ENCODE measurements at regions not wholly inside any gene's neighbourhood (a gene's known extent, or its start where the extent isn't known, plus 50 kb on each side); places are given as distances from the start of the nearest gene placed in this dataset.

DNA sequence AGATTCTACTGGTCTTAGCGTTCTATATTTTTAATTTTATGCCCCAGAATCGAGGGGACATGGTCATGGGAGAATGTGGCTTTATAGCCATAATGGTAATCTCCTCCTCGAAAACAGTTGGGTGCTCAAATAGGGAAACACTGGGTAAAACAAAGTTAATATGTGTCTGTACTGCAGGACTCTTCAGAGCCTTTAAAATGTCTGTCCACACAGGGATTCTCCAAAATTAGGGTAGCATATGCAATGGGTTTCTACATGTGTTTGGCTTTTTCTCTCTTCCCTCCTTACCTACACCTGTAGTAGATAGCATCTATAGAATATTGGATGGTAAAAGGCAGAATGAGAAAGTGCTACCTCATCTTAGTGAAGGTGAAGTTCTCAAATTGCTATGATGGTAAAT is 130.0 kb upstream of the NR3C1 start:
- Mint-ChIP-seq H3K4me3 (ENCODE audit: low read depth) (no peak overlapping the region), H3K36me3 (ENCODE audit: insufficient read depth) (no peaks in the 10 kb centered on the region), H3K27me3 (no peaks in the 10 kb centered on the region), H3K9me3 (ENCODE audit: low read depth) (no peaks in the 10 kb centered on the region), H3K27ac (no peak overlapping the region), H3K4me1 (ENCODE audit: low read depth) (peaks cover 8% of the 10 kb centered on the region)
- DNase-seq (ENCODE audit: low spot score, unreplicated experiment), result no peak
- TF ChIP-seq, protein P1, sequence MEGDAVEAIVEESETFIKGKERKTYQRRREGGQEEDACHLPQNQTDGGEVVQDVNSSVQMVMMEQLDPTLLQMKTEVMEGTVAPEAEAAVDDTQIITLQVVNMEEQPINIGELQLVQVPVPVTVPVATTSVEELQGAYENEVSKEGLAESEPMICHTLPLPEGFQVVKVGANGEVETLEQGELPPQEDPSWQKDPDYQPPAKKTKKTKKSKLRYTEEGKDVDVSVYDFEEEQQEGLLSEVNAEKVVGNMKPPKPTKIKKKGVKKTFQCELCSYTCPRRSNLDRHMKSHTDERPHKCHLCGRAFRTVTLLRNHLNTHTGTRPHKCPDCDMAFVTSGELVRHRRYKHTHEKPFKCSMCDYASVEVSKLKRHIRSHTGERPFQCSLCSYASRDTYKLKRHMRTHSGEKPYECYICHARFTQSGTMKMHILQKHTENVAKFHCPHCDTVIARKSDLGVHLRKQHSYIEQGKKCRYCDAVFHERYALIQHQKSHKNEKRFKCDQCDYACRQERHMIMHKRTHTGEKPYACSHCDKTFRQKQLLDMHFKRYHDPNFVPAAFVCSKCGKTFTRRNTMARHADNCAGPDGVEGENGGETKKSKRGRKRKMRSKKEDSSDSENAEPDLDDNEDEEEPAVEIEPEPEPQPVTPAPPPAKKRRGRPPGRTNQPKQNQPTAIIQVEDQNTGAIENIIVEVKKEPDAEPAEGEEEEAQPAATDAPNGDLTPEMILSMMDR (IDR thresholded peaks at IDR 0.05; ENCODE audit: unreplicated experiment), result no peak

DNA sequence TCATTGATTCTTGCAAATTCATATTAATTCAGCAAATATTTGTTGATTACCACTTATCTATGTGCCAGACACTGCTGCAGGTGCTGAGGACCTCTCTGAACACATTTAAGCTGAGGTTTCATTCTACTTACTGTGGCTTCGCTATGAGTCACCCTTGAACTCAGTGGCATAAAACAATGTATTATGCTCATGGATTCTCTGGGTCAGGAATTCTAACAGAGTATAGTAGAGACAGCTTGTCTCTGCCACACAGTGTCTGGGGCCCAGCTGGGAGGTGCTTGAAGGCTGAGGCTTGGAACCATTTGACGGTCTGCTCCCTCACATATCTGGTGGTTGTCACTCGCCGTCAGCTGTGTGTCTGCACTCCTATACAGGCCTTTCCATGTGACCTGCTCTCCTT is 124.3 kb upstream of the NR3C1 start:
- TF ChIP-seq, protein P1 (IDR thresholded peaks at IDR 0.05; ENCODE audit: unreplicated experiment), result no peak

DNA sequence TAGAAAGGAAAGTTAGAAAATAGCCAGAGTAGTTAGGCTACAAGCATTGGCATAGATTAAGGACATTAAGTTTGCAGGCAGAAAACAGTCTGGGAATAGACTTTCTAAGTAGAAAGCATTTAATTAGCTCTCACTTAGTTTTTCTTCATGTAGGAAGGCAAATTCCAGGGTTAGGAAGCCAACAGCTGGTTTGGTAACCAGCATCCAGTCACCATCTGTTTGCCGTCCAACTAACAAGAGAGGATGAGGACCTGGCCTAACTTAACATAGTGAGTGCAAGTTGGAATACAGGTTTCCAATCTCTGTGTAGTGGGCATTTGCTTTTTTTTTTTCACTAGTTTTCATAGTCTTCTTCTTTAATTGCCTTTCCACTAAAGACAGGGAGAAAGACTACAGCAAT is 121.7 kb upstream of the NR3C1 start:
- Mint-ChIP-seq H3K4me1 (ENCODE audit: low read depth) (peaks cover 7% of the 10 kb centered on the region), H3K9me3 (ENCODE audit: low read depth) (no peaks in the 10 kb centered on the region), H3K27me3 (peaks cover 10% of the 10 kb centered on the region), H3K4me3 (ENCODE audit: low read depth) (no peak overlapping the region), H3K27ac (no peak overlapping the region), H3K36me3 (ENCODE audit: insufficient read depth) (no peaks in the 10 kb centered on the region)
- TF ChIP-seq, protein P1 (IDR thresholded peaks at IDR 0.05; ENCODE audit: unreplicated experiment), result no peak
- no peak for DNase-seq (ENCODE audit: low spot score, unreplicated experiment)

More for the DNA sequence above, 124.3 kb upstream of the NR3C1 start:
- Mint-ChIP-seq H3K27ac (no peak overlapping the region), H3K9me3 (ENCODE audit: low read depth) (no peaks in the 10 kb centered on the region), H3K4me1 (ENCODE audit: low read depth) (peaks cover 3% of the 10 kb centered on the region), H3K36me3 (ENCODE audit: insufficient read depth) (no peaks in the 10 kb centered on the region), H3K27me3 (peaks cover 4% of the 10 kb centered on the region), H3K4me3 (ENCODE audit: low read depth) (no peak overlapping the region)
- DNase-seq (ENCODE audit: low spot score, unreplicated experiment), result no peak

DNA sequence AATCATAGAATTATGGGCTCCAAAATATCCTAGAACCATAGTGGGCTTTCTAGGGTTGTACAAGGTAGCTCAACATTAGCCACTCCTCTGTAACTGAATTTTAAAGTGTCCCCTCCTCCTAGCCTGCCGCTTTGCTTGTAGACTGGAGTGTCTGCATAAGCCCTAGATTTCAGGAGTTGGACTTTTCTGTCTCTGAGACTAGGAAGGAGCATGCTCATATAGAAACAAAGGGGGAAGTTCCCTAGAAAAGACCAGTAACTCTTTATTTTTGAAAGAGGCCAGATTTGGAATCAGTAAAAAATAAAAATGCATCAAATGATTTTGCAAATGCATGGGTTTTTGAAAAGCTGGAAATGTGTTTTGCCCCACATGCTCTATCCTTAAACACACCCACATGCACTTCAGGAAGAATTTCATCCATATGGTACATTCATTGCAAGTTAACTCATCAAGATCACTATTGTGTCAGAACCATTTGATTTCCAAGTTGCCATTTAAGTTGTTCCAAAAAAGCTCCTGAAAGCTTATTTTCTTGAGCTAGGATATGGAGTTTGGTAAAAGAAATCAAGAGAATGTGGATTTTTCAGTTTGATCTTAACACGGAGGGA is 121.0 kb upstream of the NR3C1 start:
- no peaks in the 10 kb centered on the region for H3K36me3 Mint-ChIP-seq (ENCODE audit: insufficient read depth)
- TF ChIP-seq, protein P1 (IDR thresholded peaks at IDR 0.05; ENCODE audit: unreplicated experiment), result no peak
- no peak overlapping the region for H3K27ac Mint-ChIP-seq
- DNase-seq (ENCODE audit: low spot score, unreplicated experiment), result no peak
- no peak overlapping the region for H3K4me3 Mint-ChIP-seq (ENCODE audit: low read depth)
- H3K27me3 Mint-ChIP-seq, result peaks cover 10% of the 10 kb centered on the region
- no peaks in the 10 kb centered on the region for H3K9me3 Mint-ChIP-seq (ENCODE audit: low read depth)
- peaks cover 9% of the 10 kb centered on the region for H3K4me1 Mint-ChIP-seq (ENCODE audit: low read depth)

DNA sequence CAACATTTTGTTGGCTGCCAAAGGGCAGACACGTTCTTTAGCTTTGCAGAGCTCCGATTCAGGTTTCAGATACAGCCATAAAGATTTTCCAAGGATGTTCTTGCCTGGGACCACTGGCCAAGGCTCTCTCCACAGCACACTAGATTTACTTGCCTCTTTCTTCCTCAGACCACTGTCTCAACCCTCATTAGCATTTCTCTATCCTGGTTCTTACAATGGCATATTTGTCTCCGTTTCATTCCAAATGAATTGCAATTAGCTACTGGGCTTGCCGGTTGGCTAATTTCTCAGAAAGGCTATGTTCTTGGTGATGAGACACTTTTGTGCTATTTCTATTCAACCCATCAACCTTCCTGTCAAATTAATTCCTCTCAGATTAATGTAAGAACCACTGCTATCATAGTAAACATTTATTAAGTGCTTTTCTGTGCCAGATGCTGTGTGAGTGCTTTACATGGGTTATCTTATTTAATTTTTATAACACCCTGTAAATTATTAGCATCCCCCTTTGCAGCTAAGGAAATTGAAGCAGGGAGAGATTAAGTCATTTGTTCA is 118.4 kb upstream of the NR3C1 start:
- Mint-ChIP-seq H3K27me3 (peaks cover 10% of the 10 kb centered on the region), H3K4me1 (ENCODE audit: low read depth) (peaks cover 11% of the 10 kb centered on the region)

More for the DNA sequence above, 118.4 kb upstream of the NR3C1 start:
- Mint-ChIP-seq H3K4me3 (ENCODE audit: low read depth) (no peak overlapping the region), H3K9me3 (ENCODE audit: low read depth) (peaks cover 6% of the 10 kb centered on the region), H3K27ac (no peak overlapping the region), H3K36me3 (ENCODE audit: insufficient read depth) (no peaks in the 10 kb centered on the region)
- TF ChIP-seq, protein P1 (IDR thresholded peaks at IDR 0.05; ENCODE audit: unreplicated experiment), result no peak
- DNase-seq (ENCODE audit: low spot score, unreplicated experiment), result no peak

Measured in progenitor cell of endocrine pancreas (in vitro differentiated cells).